ENCODE measurements at regions not wholly inside any gene's neighbourhood (a gene's known extent, or its start where the extent isn't known, plus 50 kb on each side); places are given as distances from the start of the nearest gene placed in this dataset.

- ATAC-seq (ENCODE audit: low read depth) (no peak), DNase-seq (ENCODE audit: low spot score) (no peak)
- H3K36me3 ChIP-seq (ENCODE audit: low read depth): no peaks in the 10 kb centered on the region
- H3K27ac ChIP-seq (ENCODE audit: poor library complexity, severe bottlenecking): no peak overlapping the region
- no peak overlapping the region for H3K4me3 ChIP-seq (ENCODE audit: severe bottlenecking)
- no peak for TF ChIP-seq CTCF (IDR thresholded peaks at IDR 0.05; ENCODE audit: poor library complexity, severe bottlenecking)
- no peaks in the 10 kb centered on the region for H3K4me1 ChIP-seq (ENCODE audit: insufficient read depth, poor library complexity, severe bottlenecking)
- no peaks in the 10 kb centered on the region for H3K27me3 ChIP-seq (ENCODE audit: insufficient read depth, poor library complexity, severe bottlenecking)
- no peaks in the 10 kb centered on the region for H3K9me3 ChIP-seq (ENCODE audit: severe bottlenecking)
Measured at GRCh38 chr11:30089921-30090320, 73.1 kb upstream of the KCNA4 start.

GRCh38 chr11:30091246-30091645 is 74.4 kb upstream of the KCNA4 start:
- H3K27me3 ChIP-seq (ENCODE audit: insufficient read depth, poor library complexity, severe bottlenecking): no peaks in the 10 kb centered on the region
- H3K4me3 ChIP-seq (ENCODE audit: severe bottlenecking): no peak overlapping the region
- no peaks in the 10 kb centered on the region for H3K4me1 ChIP-seq (ENCODE audit: insufficient read depth, poor library complexity, severe bottlenecking)
- no peak overlapping the region for H3K27ac ChIP-seq (ENCODE audit: poor library complexity, severe bottlenecking)
- ATAC-seq (ENCODE audit: low read depth): no peak
- H3K9me3 ChIP-seq (ENCODE audit: severe bottlenecking): no peaks in the 10 kb centered on the region
- TF ChIP-seq CTCF (IDR thresholded peaks at IDR 0.05; ENCODE audit: poor library complexity, severe bottlenecking): no peak
- no peaks in the 10 kb centered on the region for H3K36me3 ChIP-seq (ENCODE audit: low read depth)
- DNase-seq (ENCODE audit: low spot score): no peak

- ATAC-seq (ENCODE audit: low read depth): no peak
- Histone ChIP-seq H3K9me3 (ENCODE audit: severe bottlenecking) (no peaks in the 10 kb centered on the region), H3K27ac (ENCODE audit: poor library complexity, severe bottlenecking) (no peak overlapping the region)
Measured at GRCh38 chr11:30091737-30092136, 74.9 kb upstream of the KCNA4 start.

GRCh38 chr11:30092518-30092917 is 75.7 kb upstream of the KCNA4 start:
- no peaks in the 10 kb centered on the region for H3K27me3 ChIP-seq (ENCODE audit: insufficient read depth, poor library complexity, severe bottlenecking)
- H3K9me3 ChIP-seq (ENCODE audit: severe bottlenecking): no peaks in the 10 kb centered on the region

More at GRCh38 chr11:30091737-30092136, 74.9 kb upstream of the KCNA4 start:
- no peaks in the 10 kb centered on the region for H3K27me3 ChIP-seq (ENCODE audit: insufficient read depth, poor library complexity, severe bottlenecking)
- no peak overlapping the region for H3K4me3 ChIP-seq (ENCODE audit: severe bottlenecking)
- no peak for DNase-seq (ENCODE audit: low spot score)
- no peak for TF ChIP-seq CTCF (IDR thresholded peaks at IDR 0.05; ENCODE audit: poor library complexity, severe bottlenecking)
- no peaks in the 10 kb centered on the region for H3K36me3 ChIP-seq (ENCODE audit: low read depth)
- H3K4me1 ChIP-seq (ENCODE audit: insufficient read depth, poor library complexity, severe bottlenecking): no peaks in the 10 kb centered on the region

More at GRCh38 chr11:30092518-30092917, 75.7 kb upstream of the KCNA4 start:
- ATAC-seq (ENCODE audit: low read depth) (no peak), DNase-seq (ENCODE audit: low spot score) (no peak)
- Histone ChIP-seq H3K27ac (ENCODE audit: poor library complexity, severe bottlenecking) (no peak overlapping the region), H3K36me3 (ENCODE audit: low read depth) (no peaks in the 10 kb centered on the region), H3K4me3 (ENCODE audit: severe bottlenecking) (no peak overlapping the region), H3K4me1 (ENCODE audit: insufficient read depth, poor library complexity, severe bottlenecking) (no peaks in the 10 kb centered on the region)
- no peak for TF ChIP-seq CTCF (IDR thresholded peaks at IDR 0.05; ENCODE audit: poor library complexity, severe bottlenecking)
